CD14-positive monocyte (primary cell): ENCODE measurements at regions not wholly inside any gene's neighbourhood (a gene's known extent, or its start where the extent isn't known, plus 50 kb on each side); places are given as distances from the start of the nearest gene placed in this dataset.

ENCODE experiments used
- DNase-seq, 3 donors: peaks; one replicate each; pipeline ENCODE4 v3.0.0-alpha.2; 2011 to 2022
- H2AFZ ChIP-seq: 2 replicates; pipeline ENCODE4 v1.6.0; 2012; ENCODE audit warnings: mild to moderate bottlenecking, low read depth, low read length, inconsistent platforms; ENCODE audit not compliant: insufficient read depth, poor library complexity, severe bottlenecking
- H3K27ac ChIP-seq, 2 donors: 1 replicate in 1 of 2; 2 replicates in 1 of 2; pipeline ENCODE4 v1.5.1; 2012 to 2013; ENCODE audit warnings: low read length in 2 of 2, control low read depth in 1 of 2, inconsistent platforms in 1 of 2, low read depth in 1 of 2, mild to moderate bottlenecking in 1 of 2
- H3K27me3 ChIP-seq, 2 donors: one replicate each; pipeline versions ENCODE4 v1.6.0 to v1.6.1; 2011 to 2013; ENCODE audit warnings: low read length in 2 of 2; ENCODE audit not compliant: control insufficient read depth in 2 of 2, insufficient read depth in 2 of 2
- H3K36me3 ChIP-seq, 2 donors: replicated peaks in 1 of 2; 1 replicate in 1 of 2; 2 replicates in 1 of 2; pipeline versions ENCODE4 v1.5.1 to v1.6.1; 2012 to 2013; ENCODE audit warnings: low read length in 2 of 2, control low read depth in 1 of 2, inconsistent platforms in 1 of 2, mild to moderate bottlenecking in 1 of 2; ENCODE audit not compliant: insufficient read depth in 2 of 2, control insufficient read depth in 1 of 2
- H3K4me1 ChIP-seq, 2 donors: 1 replicate in 1 of 2; 2 replicates in 1 of 2; pipeline versions ENCODE4 v1.5.1 to v1.6.1; 2012 to 2013; ENCODE audit warnings: low read length in 2 of 2, control low read depth in 1 of 2, inconsistent platforms in 1 of 2, mild to moderate bottlenecking in 1 of 2, moderate library complexity in 1 of 2; ENCODE audit not compliant: insufficient read depth in 2 of 2, control insufficient read depth in 1 of 2
- H3K4me2 ChIP-seq: replicated peaks from 2 replicates; pipeline ENCODE3; 2012; ENCODE audit warnings: low read length, moderate library complexity, mild to moderate bottlenecking; ENCODE audit not compliant: poor library complexity, severe bottlenecking; ENCODE audit errors: extremely low read depth
- H3K4me3 ChIP-seq, 3 experiments: fragments of 200-600 bp in 1 of 3; sonication (generic) in 1 of 3; replicated peaks in 1 of 3; 1 replicate in 2 of 3; 2 replicates in 1 of 3; pipeline ENCODE4 v1.5.1; 2011 to 2013; ENCODE audit warnings: low read length in 3 of 3, mild to moderate bottlenecking in 3 of 3, control low read depth in 2 of 3, low read depth in 2 of 3, inconsistent platforms in 1 of 3, moderate library complexity in 1 of 3
- H3K79me2 ChIP-seq: 2 replicates; pipeline ENCODE4 v1.6.0; 2012; ENCODE audit warnings: mild to moderate bottlenecking, control low read depth, inconsistent platforms, low read length, moderate library complexity; ENCODE audit not compliant: insufficient read depth
- H3K9ac ChIP-seq: 2 replicates; pipeline ENCODE4 v1.6.0; 2017; ENCODE audit warnings: low read length, mild to moderate bottlenecking; ENCODE audit not compliant: insufficient read depth, poor library complexity, severe bottlenecking
- H3K9me3 ChIP-seq, 2 donors: replicated peaks in 1 of 2; 1 replicate in 1 of 2; 2 replicates in 1 of 2; pipeline versions ENCODE4 v1.5.1 to v1.6.1; 2012 to 2013; ENCODE audit warnings: low read length in 2 of 2, control low read depth in 1 of 2; ENCODE audit not compliant: control insufficient read depth in 1 of 2, insufficient read depth in 1 of 2
- H4K20me1 ChIP-seq: 2 replicates; pipeline ENCODE4 v1.6.0; 2012; ENCODE audit warnings: mild to moderate bottlenecking, low read length, control low read depth, moderate library complexity; ENCODE audit not compliant: insufficient read depth
- H3K27ac Mint-ChIP-seq, 7 donors: one replicate each; pipeline ENCODE4 v1.8.0; 2020; ENCODE audit warnings: mild to moderate bottlenecking in 7 of 7, mixed read lengths in 7 of 7, moderate library complexity in 6 of 7, inconsistent platforms in 2 of 7
- H3K27me3 Mint-ChIP-seq, 3 donors: one replicate each; pipeline ENCODE4 v1.8.0; 2021 to 2022; ENCODE audit warnings: low read depth in 3 of 3, mild to moderate bottlenecking in 3 of 3, mixed read lengths in 3 of 3, moderate library complexity in 3 of 3, inconsistent platforms in 1 of 3
- H3K36me3 Mint-ChIP-seq, 2 donors: one replicate each; pipeline ENCODE4 v1.8.0; 2020; ENCODE audit warnings: mixed read lengths in 2 of 2, inconsistent platforms in 1 of 2, mild to moderate bottlenecking in 1 of 2
- H3K4me1 Mint-ChIP-seq: one replicate; pipeline ENCODE4 v1.8.0; 2020; ENCODE audit warnings: mild to moderate bottlenecking, mixed read lengths
- H3K4me3 Mint-ChIP-seq, 2 donors: one replicate each; pipeline ENCODE4 v1.8.0; 2020; ENCODE audit warnings: mild to moderate bottlenecking in 2 of 2, mixed read lengths in 2 of 2, moderate library complexity in 1 of 2
- H3K9me3 Mint-ChIP-seq, 7 donors: one replicate each; pipeline ENCODE4 v1.8.0; 2020 to 2022; ENCODE audit warnings: mixed read lengths in 7 of 7, mild to moderate bottlenecking in 6 of 7, moderate library complexity in 6 of 7, inconsistent platforms in 2 of 7
- WGBS: methylation state at CpG from one replicate; pipeline ENCODE4 v1.1.5; 2013; ENCODE audit warnings: missing lambda C conversion rate; ENCODE audit not compliant: insufficient coverage; 5-methylcytosine and 5-hydroxymethylcytosine counted together
- intact Hi-C, 2 donors: fragments of 100-400 bp; cut with micrococcal nuclease; formaldehyde crosslinking; loops; one replicate each; pipeline versions ENCODE4 v1.15.0 to v1.15.1; 2023
- TF ChIP-seq, protein P1 (sequence below): fragments of 200-600 bp; IDR thresholded peaks from one replicate; pipeline ENCODE4 v1.8.0; 2022; ENCODE audit warnings: antibody characterized with exemption, mild to moderate bottlenecking

DNA sequence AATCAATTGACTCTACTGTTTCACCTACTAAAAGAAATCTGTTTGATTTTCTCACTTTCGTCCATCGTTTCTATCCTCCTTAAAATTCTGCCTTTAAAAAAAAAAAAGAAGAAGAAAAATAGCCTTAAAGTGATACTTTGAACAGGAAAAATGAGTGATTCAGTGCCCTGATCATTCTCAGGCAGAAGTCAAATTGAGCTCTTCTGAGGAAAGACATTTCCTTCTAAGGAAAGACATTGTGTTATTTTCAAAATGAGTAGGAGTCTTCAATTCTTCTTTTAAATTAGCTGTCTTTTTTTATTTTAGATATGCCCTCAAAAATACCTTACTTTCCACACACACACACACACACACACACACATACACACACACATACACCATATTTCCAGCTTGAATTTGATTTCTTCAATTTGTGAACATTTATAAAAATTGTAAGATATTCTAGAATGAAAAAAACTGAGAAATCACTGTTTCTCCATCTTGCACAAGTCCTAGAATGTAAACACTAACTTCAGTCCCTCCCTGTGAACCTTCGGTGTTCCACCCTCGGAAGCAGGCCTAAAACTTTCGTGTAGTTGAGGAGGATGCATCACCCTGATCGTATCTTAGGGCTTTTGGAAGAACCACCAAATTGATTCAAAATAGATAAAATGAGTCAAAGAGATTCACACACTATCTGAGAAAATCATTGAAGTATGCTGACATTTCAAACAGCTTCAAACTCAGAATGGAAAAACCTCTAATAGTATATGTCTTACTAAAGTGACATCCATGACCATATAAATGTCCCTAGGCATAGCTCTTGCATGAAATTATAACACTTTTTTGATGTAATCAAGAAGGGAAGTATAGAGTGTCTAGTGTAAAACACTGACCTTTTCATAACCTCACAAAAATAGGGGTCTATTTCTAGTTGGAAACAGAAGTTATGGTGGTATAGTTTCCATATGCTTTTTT is 270.8 kb downstream of the GATA3 start:
- H3K36me3 ChIP-seq: no peaks in the 10 kb centered on the region
- no peaks in the 10 kb centered on the region for H3K9me3 ChIP-seq
- H3K27ac ChIP-seq: no peak overlapping the region
- no peak for DNase-seq
- H3K4me1 ChIP-seq: no peaks in the 10 kb centered on the region
- no peaks in the 10 kb centered on the region for H3K36me3 Mint-ChIP-seq
- no peak overlapping the region for H3K4me3 ChIP-seq
- H3K9ac ChIP-seq: no peak overlapping the region
- H3K27me3 ChIP-seq: no peaks in the 10 kb centered on the region
- TF ChIP-seq, protein P1, sequence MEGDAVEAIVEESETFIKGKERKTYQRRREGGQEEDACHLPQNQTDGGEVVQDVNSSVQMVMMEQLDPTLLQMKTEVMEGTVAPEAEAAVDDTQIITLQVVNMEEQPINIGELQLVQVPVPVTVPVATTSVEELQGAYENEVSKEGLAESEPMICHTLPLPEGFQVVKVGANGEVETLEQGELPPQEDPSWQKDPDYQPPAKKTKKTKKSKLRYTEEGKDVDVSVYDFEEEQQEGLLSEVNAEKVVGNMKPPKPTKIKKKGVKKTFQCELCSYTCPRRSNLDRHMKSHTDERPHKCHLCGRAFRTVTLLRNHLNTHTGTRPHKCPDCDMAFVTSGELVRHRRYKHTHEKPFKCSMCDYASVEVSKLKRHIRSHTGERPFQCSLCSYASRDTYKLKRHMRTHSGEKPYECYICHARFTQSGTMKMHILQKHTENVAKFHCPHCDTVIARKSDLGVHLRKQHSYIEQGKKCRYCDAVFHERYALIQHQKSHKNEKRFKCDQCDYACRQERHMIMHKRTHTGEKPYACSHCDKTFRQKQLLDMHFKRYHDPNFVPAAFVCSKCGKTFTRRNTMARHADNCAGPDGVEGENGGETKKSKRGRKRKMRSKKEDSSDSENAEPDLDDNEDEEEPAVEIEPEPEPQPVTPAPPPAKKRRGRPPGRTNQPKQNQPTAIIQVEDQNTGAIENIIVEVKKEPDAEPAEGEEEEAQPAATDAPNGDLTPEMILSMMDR: no peak
- H3K4me3 Mint-ChIP-seq: no peak overlapping the region
- H2AFZ ChIP-seq: no peak overlapping the region
- no peaks in the 10 kb centered on the region for H3K9me3 Mint-ChIP-seq
- no CpG with 5 or more reads among the region's 6 CpGs for WGBS
- H3K4me2 ChIP-seq: no peak overlapping the region
- intact Hi-C loops: no loop called here
- no peaks in the 10 kb centered on the region for H3K79me2 ChIP-seq
- no peak overlapping the region for H3K27ac Mint-ChIP-seq
- peaks cover 3% of the 10 kb centered on the region for H3K4me1 Mint-ChIP-seq
- H4K20me1 ChIP-seq: no peaks in the 10 kb centered on the region
- H3K27me3 Mint-ChIP-seq: peaks cover 4 to 11% (median 9%) of the 10 kb centered on the region in 3 donors

DNA sequence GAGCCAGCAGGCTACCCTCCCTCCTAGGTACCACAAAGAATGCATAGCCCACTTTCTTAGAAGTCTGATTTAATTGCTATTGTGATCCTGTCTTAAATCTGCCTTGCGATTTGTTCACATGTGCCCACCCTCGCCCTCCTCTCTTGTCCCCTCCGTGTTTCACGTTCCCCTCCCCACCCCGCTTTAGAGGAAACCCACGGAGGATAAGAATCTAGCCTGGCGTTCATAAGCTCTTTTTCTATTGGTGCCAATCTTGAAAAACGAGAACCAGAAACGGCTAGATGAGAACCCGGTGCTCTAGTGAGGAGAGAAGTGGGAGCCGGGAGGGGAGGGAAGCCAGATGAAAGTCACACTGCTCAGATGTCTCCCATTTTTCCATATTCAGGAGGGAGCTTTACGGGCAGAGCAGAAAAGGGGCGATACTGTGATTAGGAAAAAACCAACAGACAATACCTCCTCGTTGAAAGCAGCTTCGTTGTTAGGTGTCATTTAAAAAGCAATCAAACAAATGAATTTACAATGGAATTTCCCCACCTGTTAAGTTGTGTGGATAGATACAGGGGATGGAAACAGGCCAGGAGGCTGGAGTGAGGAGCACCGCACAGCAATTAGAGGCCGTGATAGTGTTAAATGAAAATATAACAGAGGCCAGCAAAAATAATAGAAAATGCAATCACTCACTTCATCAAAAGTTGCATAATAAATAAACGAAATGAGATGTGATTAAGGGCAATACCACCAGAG is 272.1 kb downstream of the GATA3 start:
- H3K79me2 ChIP-seq: no peaks in the 10 kb centered on the region
- no CpG with 5 or more reads among the region's 18 CpGs for WGBS
- peaks cover 11 to 15% (median 15%) of the 10 kb centered on the region in 3 donors for H3K27me3 Mint-ChIP-seq
- H3K9me3 ChIP-seq: no peaks in the 10 kb centered on the region
- intact Hi-C loops: no loop called here
- no peaks in the 10 kb centered on the region for H4K20me1 ChIP-seq
- H3K36me3 ChIP-seq: no peaks in the 10 kb centered on the region
- no peaks in the 10 kb centered on the region for H3K4me1 ChIP-seq
- no peaks in the 10 kb centered on the region for H3K9me3 Mint-ChIP-seq
- no peaks in the 10 kb centered on the region for H3K36me3 Mint-ChIP-seq
- H3K9ac ChIP-seq: no peak overlapping the region
- H3K4me3 ChIP-seq: no peak overlapping the region
- H3K4me2 ChIP-seq: no peak overlapping the region
- peaks cover 0 to 1% of the 10 kb centered on the region in 2 donors for H3K27me3 ChIP-seq
- H3K4me1 Mint-ChIP-seq: peaks cover 3% of the 10 kb centered on the region
- H3K27ac Mint-ChIP-seq: no peak overlapping the region
- DNase-seq: no peak
- TF ChIP-seq, protein P1: no peak
- H3K27ac ChIP-seq: no peak overlapping the region
- H2AFZ ChIP-seq: no peak overlapping the region
- H3K4me3 Mint-ChIP-seq: no peak overlapping the region
